ENCODE measurements at regions not wholly inside any gene's neighbourhood (a gene's known extent, or its start where the extent isn't known, plus 50 kb on each side); places are given as distances from the start of the nearest gene placed in this dataset.

- no peak overlapping the region for H2BK12ac ChIP-seq (ENCODE audit: low read length in 2 of 2)
- no peak overlapping the region for H4K91ac ChIP-seq (ENCODE audit: low read length)
Measured at GRCh38 chr13:27007166-27007565, 164.4 kb downstream of the USP12 start.

GRCh38 chr13:27006519-27007161 is 165.0 kb downstream of the USP12 start:
- 3% methylated on average over 26 of the region's 29 CpGs for WGBS
- no peak overlapping the region for H3K14ac ChIP-seq (ENCODE audit: low read length in 2 of 2)
- H2BK120ac ChIP-seq (ENCODE audit: low read depth, low read length), result no peak overlapping the region
- peak overlapping the region; percentile 48 for H2AFZ ChIP-seq (ENCODE audit: low read depth, low read length)
- peak overlapping the region; percentile 81 for H4K8ac ChIP-seq (ENCODE audit: low read length)
- no peak overlapping the region for H3K23ac ChIP-seq (ENCODE audit: low read length in 2 of 2)
- no peaks in the 10 kb centered on the region for H3K79me1 ChIP-seq (replicated peaks; ENCODE audit: low read length, poor library complexity, severe bottlenecking)
- DNase-seq, result peak; percentile 60
- H2BK5ac ChIP-seq (ENCODE audit: low read depth, low read length, poor library complexity, severe bottlenecking), result no peak overlapping the region
- H2BK12ac ChIP-seq (ENCODE audit: low read length in 2 of 2), result peak overlapping the region; percentile 24 to 61
- H3K4me2 ChIP-seq (ENCODE audit: low read length, poor library complexity, severe bottlenecking), result peak overlapping the region; percentile 82
- peak overlapping the region; percentile 77 for H2BK15ac ChIP-seq (ENCODE audit: low read depth, poor library complexity, severe bottlenecking)
- peak overlapping the region; percentile 11 to 85 for H3K4me3 ChIP-seq (ENCODE audit: insufficient read depth in 1 of 2, low read depth in 1 of 2, low read length in 2 of 2)
- peak overlapping the region; percentile 47 for H3K9ac ChIP-seq (ENCODE audit: low read length)
- no peaks in the 10 kb centered on the region for H3K36me3 ChIP-seq (ENCODE audit: control insufficient read depth in 1 of 2, insufficient read depth in 2 of 2, low read depth in 1 of 2, low read length in 2 of 2)
- peaks cover 8% of the 10 kb centered on the region for H3K9me3 ChIP-seq (ENCODE audit: control insufficient read depth, low read length)
- no peak overlapping the region for H4K91ac ChIP-seq (ENCODE audit: low read length)
- H3K4ac ChIP-seq (ENCODE audit: low read depth in 1 of 2, low read length in 2 of 2), result no peak overlapping the region
- no peak overlapping the region for H3K27ac ChIP-seq (ENCODE audit: low read length, poor library complexity, severe bottlenecking)
- peaks cover 38 to 46% of the 10 kb centered on the region in 2 experiments for H3K27me3 ChIP-seq (ENCODE audit: control insufficient read depth in 1 of 2, insufficient read depth in 1 of 2, low read length in 2 of 2)
- H2AK5ac ChIP-seq (ENCODE audit: low read length, severe bottlenecking), result no peak overlapping the region
- peaks cover 18% of the 10 kb centered on the region for H3K4me1 ChIP-seq (ENCODE audit: control insufficient read depth, insufficient read depth, low read depth, low read length)
- peak overlapping the region; percentile 22 to 24 for H3K18ac ChIP-seq (ENCODE audit: low read depth in 1 of 2, low read length in 2 of 2)

More at GRCh38 chr13:27007166-27007565, 164.4 kb downstream of the USP12 start:
- H3K4ac ChIP-seq (ENCODE audit: low read depth in 1 of 2, low read length in 2 of 2), result no peak overlapping the region
- peak overlapping the region; percentile 82 for H3K4me2 ChIP-seq (ENCODE audit: low read length, poor library complexity, severe bottlenecking)
- peaks cover 18% of the 10 kb centered on the region for H3K4me1 ChIP-seq (ENCODE audit: control insufficient read depth, insufficient read depth, low read depth, low read length)
- no peaks in the 10 kb centered on the region for H3K79me1 ChIP-seq (replicated peaks; ENCODE audit: low read length, poor library complexity, severe bottlenecking)
- no peak overlapping the region for H3K23ac ChIP-seq (ENCODE audit: low read length in 2 of 2)
- H3K4me3 ChIP-seq (ENCODE audit: insufficient read depth in 1 of 2, low read depth in 1 of 2, low read length in 2 of 2), result peak overlapping the region in 1 of 2 experiments; percentile 85
- 60% methylated on average over 12 of the region's 12 CpGs for WGBS
- no peaks in the 10 kb centered on the region for H3K36me3 ChIP-seq (ENCODE audit: control insufficient read depth in 1 of 2, insufficient read depth in 2 of 2, low read depth in 1 of 2, low read length in 2 of 2)
- H4K8ac ChIP-seq (ENCODE audit: low read length), result no peak overlapping the region
- no peak overlapping the region for H2AFZ ChIP-seq (ENCODE audit: low read depth, low read length)
- peaks cover 8% of the 10 kb centered on the region for H3K9me3 ChIP-seq (ENCODE audit: control insufficient read depth, low read length)
- H2BK5ac ChIP-seq (ENCODE audit: low read depth, low read length, poor library complexity, severe bottlenecking), result no peak overlapping the region
- peaks cover 33 to 41% of the 10 kb centered on the region in 2 experiments for H3K27me3 ChIP-seq (ENCODE audit: control insufficient read depth in 1 of 2, insufficient read depth in 1 of 2, low read length in 2 of 2)
- H2BK15ac ChIP-seq (ENCODE audit: low read depth, poor library complexity, severe bottlenecking), result no peak overlapping the region
- H3K9ac ChIP-seq (ENCODE audit: low read length), result peak overlapping the region; percentile 47
- no peak overlapping the region for H2AK5ac ChIP-seq (ENCODE audit: low read length, severe bottlenecking)
- peak overlapping the region; percentile 22 to 24 for H3K18ac ChIP-seq (ENCODE audit: low read depth in 1 of 2, low read length in 2 of 2)
- no peak for DNase-seq
- H2BK120ac ChIP-seq (ENCODE audit: low read depth, low read length), result no peak overlapping the region
- H3K27ac ChIP-seq (ENCODE audit: low read length, poor library complexity, severe bottlenecking), result no peak overlapping the region
- no peak overlapping the region for H3K14ac ChIP-seq (ENCODE audit: low read length in 2 of 2)

GRCh38 chr13:27005976-27006518 is 165.6 kb downstream of the USP12 start:
- peak overlapping the region in 1 of 2 experiments; percentile 85 for H3K4me3 ChIP-seq (ENCODE audit: insufficient read depth in 1 of 2, low read depth in 1 of 2, low read length in 2 of 2)
- H3K4me1 ChIP-seq (ENCODE audit: control insufficient read depth, insufficient read depth, low read depth, low read length), result peaks cover 18% of the 10 kb centered on the region
- H3K14ac ChIP-seq (ENCODE audit: low read length in 2 of 2), result peak overlapping the region in 1 of 2 experiments; percentile 90
- no peak overlapping the region for H4K91ac ChIP-seq (ENCODE audit: low read length)
- peak overlapping the region; percentile 43 for H2AFZ ChIP-seq (ENCODE audit: low read depth, low read length)
- no peak overlapping the region for H3K9ac ChIP-seq (ENCODE audit: low read length)
- peaks cover 8% of the 10 kb centered on the region for H3K9me3 ChIP-seq (ENCODE audit: control insufficient read depth, low read length)
- peak overlapping the region; percentile 60 to 76 for H3K4ac ChIP-seq (ENCODE audit: low read depth in 1 of 2, low read length in 2 of 2)
- DNase-seq, result no peak
- no peak overlapping the region for H2BK5ac ChIP-seq (ENCODE audit: low read depth, low read length, poor library complexity, severe bottlenecking)
- H2BK120ac ChIP-seq (ENCODE audit: low read depth, low read length), result no peak overlapping the region
- no peak overlapping the region for H2AK5ac ChIP-seq (ENCODE audit: low read length, severe bottlenecking)
- no peaks in the 10 kb centered on the region for H3K36me3 ChIP-seq (ENCODE audit: control insufficient read depth in 1 of 2, insufficient read depth in 2 of 2, low read depth in 1 of 2, low read length in 2 of 2)
- no peak overlapping the region for H3K27ac ChIP-seq (ENCODE audit: low read length, poor library complexity, severe bottlenecking)
- H4K8ac ChIP-seq (ENCODE audit: low read length), result peak overlapping the region; percentile 92
- H3K23ac ChIP-seq (ENCODE audit: low read length in 2 of 2), result no peak overlapping the region
- no peak overlapping the region for H3K4me2 ChIP-seq (ENCODE audit: low read length, poor library complexity, severe bottlenecking)
- H3K79me1 ChIP-seq (replicated peaks; ENCODE audit: low read length, poor library complexity, severe bottlenecking), result no peaks in the 10 kb centered on the region
- H3K18ac ChIP-seq (ENCODE audit: low read depth in 1 of 2, low read length in 2 of 2), result peak overlapping the region; percentile 63 to 91
- H3K27me3 ChIP-seq (ENCODE audit: control insufficient read depth in 1 of 2, insufficient read depth in 1 of 2, low read length in 2 of 2), result peaks cover 44 to 48% of the 10 kb centered on the region in 2 experiments
- peak overlapping the region; percentile 58 for H2BK15ac ChIP-seq (ENCODE audit: low read depth, poor library complexity, severe bottlenecking)
- 84% methylated on average over 6 of the region's 8 CpGs for WGBS
- peak overlapping the region; percentile 22 to 88 for H2BK12ac ChIP-seq (ENCODE audit: low read length in 2 of 2)

DNA sequence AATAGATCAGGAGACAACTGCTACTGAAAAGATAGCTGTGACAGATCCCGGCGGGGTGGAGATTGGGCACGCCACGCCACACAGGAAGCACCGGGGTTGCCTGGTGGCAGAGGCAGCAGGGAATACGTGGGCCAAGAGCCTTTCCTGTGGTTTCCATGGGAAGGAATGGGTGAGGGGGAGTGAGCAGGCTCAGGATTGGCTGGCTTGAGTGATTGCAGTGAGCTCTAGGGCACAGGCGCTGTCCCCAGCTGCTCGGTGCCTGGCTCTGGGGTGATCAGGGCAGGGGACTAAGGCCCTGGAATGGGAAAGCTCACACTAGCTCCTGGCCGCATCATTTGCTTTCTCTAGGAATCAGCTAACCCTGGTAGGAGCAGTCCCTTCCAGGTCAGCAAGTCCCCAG is 166.1 kb downstream of the USP12 start:
- no peak overlapping the region for H3K4me3 ChIP-seq (ENCODE audit: insufficient read depth in 1 of 2, low read depth in 1 of 2, low read length in 2 of 2)
- no peak overlapping the region for H3K23ac ChIP-seq (ENCODE audit: low read length in 2 of 2)
- peak overlapping the region in 1 of 2 experiments; percentile 91 for H3K18ac ChIP-seq (ENCODE audit: low read depth in 1 of 2, low read length in 2 of 2)
- H3K14ac ChIP-seq (ENCODE audit: low read length in 2 of 2), result no peak overlapping the region
- H2BK120ac ChIP-seq (ENCODE audit: low read depth, low read length), result no peak overlapping the region
- H3K79me1 ChIP-seq (replicated peaks; ENCODE audit: low read length, poor library complexity, severe bottlenecking), result no peaks in the 10 kb centered on the region
- WGBS, result 66% methylated on average over 9 of the region's 9 CpGs
- H2BK5ac ChIP-seq (ENCODE audit: low read depth, low read length, poor library complexity, severe bottlenecking), result no peak overlapping the region
- H3K9me3 ChIP-seq (ENCODE audit: control insufficient read depth, low read length), result peaks cover 8% of the 10 kb centered on the region
- no peak overlapping the region for H3K4me2 ChIP-seq (ENCODE audit: low read length, poor library complexity, severe bottlenecking)
- peak overlapping the region; percentile 43 for H2AFZ ChIP-seq (ENCODE audit: low read depth, low read length)
- H3K4ac ChIP-seq (ENCODE audit: low read depth in 1 of 2, low read length in 2 of 2), result no peak overlapping the region
- H3K27ac ChIP-seq (ENCODE audit: low read length, poor library complexity, severe bottlenecking), result no peak overlapping the region
- H3K27me3 ChIP-seq (ENCODE audit: control insufficient read depth in 1 of 2, insufficient read depth in 1 of 2, low read length in 2 of 2), result peaks cover 45 to 48% of the 10 kb centered on the region in 2 experiments
- no peak overlapping the region for H4K91ac ChIP-seq (ENCODE audit: low read length)
- peak overlapping the region; percentile 11 to 88 for H2BK12ac ChIP-seq (ENCODE audit: low read length in 2 of 2)
- no peak overlapping the region for H2AK5ac ChIP-seq (ENCODE audit: low read length, severe bottlenecking)
- H2BK15ac ChIP-seq (ENCODE audit: low read depth, poor library complexity, severe bottlenecking), result peak overlapping the region; percentile 68
- no peaks in the 10 kb centered on the region for H3K36me3 ChIP-seq (ENCODE audit: control insufficient read depth in 1 of 2, insufficient read depth in 2 of 2, low read depth in 1 of 2, low read length in 2 of 2)
- peak overlapping the region; percentile 59 for H4K8ac ChIP-seq (ENCODE audit: low read length)
- peaks cover 18% of the 10 kb centered on the region for H3K4me1 ChIP-seq (ENCODE audit: control insufficient read depth, insufficient read depth, low read depth, low read length)
- DNase-seq, result no peak
- H3K9ac ChIP-seq (ENCODE audit: low read length), result no peak overlapping the region
